Astrocyte (in vitro differentiated cells and primary cell): ENCODE measurements at regions not wholly inside any gene's neighbourhood (a gene's known extent, or its start where the extent isn't known, plus 50 kb on each side); places are given as distances from the start of the nearest gene placed in this dataset.

Experiments used
- DNase-seq: peaks from one replicate; pipeline ENCODE4 v3.0.0-alpha.2; 2010; ENCODE audit warnings: low read depth
- FAIRE-seq: peaks from 2 replicates; lab custom pipeline; 2011; peaks lifted over from hg19 to GRCh38; lab: Jason Lieb, UNC
- H2AFZ ChIP-seq: 2 replicates; pipeline ENCODE4 v1.6.0; 2012; ENCODE audit warnings: low read depth, low read length, inconsistent platforms
- H3K27ac ChIP-seq: 2 replicates; pipeline ENCODE4 v1.5.1; 2011; ENCODE audit warnings: low read depth, low read length, inconsistent platforms
- H3K27me3 ChIP-seq: 2 replicates; pipeline ENCODE4 v1.6.0; 2011; ENCODE audit warnings: low read length, inconsistent platforms; ENCODE audit not compliant: insufficient read depth
- H3K36me3 ChIP-seq: 2 replicates; pipeline ENCODE4 v1.5.1; 2011; ENCODE audit warnings: low read length, inconsistent platforms; ENCODE audit not compliant: insufficient read depth
- H3K4me1 ChIP-seq: 2 replicates; pipeline ENCODE4 v1.5.1; 2011; ENCODE audit warnings: low read length, inconsistent platforms; ENCODE audit not compliant: insufficient read depth
- H3K4me2 ChIP-seq: 2 replicates; pipeline ENCODE4 v1.6.0; 2012; ENCODE audit warnings: low read length, inconsistent platforms
- H3K4me3 ChIP-seq: 2 replicates; pipeline ENCODE4 v1.5.1; 2011; ENCODE audit warnings: low read depth, mild to moderate bottlenecking, low read length, inconsistent platforms; ENCODE audit not compliant: insufficient read depth
- H3K79me2 ChIP-seq: 2 replicates; pipeline ENCODE4 v1.6.0; 2012; ENCODE audit warnings: mild to moderate bottlenecking, low read length, inconsistent platforms; ENCODE audit not compliant: insufficient read depth
- H3K9ac ChIP-seq: 2 replicates; pipeline ENCODE4 v1.6.0; 2012; ENCODE audit warnings: mild to moderate bottlenecking, low read length, inconsistent platforms
- H3K9me3 ChIP-seq: 2 replicates; pipeline ENCODE4 v1.5.1; 2012; ENCODE audit warnings: low read depth, mild to moderate bottlenecking, low read length, inconsistent platforms; ENCODE audit not compliant: insufficient read depth
- H4K20me1 ChIP-seq: 2 replicates; pipeline ENCODE4 v1.6.0; 2012; ENCODE audit warnings: low read length, inconsistent platforms; ENCODE audit not compliant: insufficient read depth
- H3K27ac Mint-ChIP-seq: one replicate; pipeline ENCODE4 v1.8.0; 2021; ENCODE audit warnings: mild to moderate bottlenecking, mixed read lengths; ENCODE audit not compliant: unreplicated experiment
- H3K27me3 Mint-ChIP-seq: one replicate; pipeline ENCODE4 v1.8.0; 2021; ENCODE audit warnings: low read depth, mixed read lengths; ENCODE audit not compliant: unreplicated experiment
- H3K36me3 Mint-ChIP-seq: one replicate; pipeline ENCODE4 v1.8.0; 2021; ENCODE audit warnings: low read depth, mixed read lengths; ENCODE audit not compliant: unreplicated experiment
- H3K4me1 Mint-ChIP-seq: one replicate; pipeline ENCODE4 v1.8.0; 2021; ENCODE audit warnings: low read depth, mixed read lengths; ENCODE audit not compliant: unreplicated experiment
- H3K4me3 Mint-ChIP-seq: one replicate; pipeline ENCODE4 v1.8.0; 2021; ENCODE audit warnings: mild to moderate bottlenecking, moderate library complexity, mixed read lengths; ENCODE audit not compliant: unreplicated experiment
- H3K9me3 Mint-ChIP-seq: one replicate; pipeline ENCODE4 v1.8.0; 2021; ENCODE audit warnings: mild to moderate bottlenecking, mixed read lengths; ENCODE audit not compliant: unreplicated experiment
- EZH2 ChIP-seq: IDR thresholded peaks from 2 replicates; pipeline ENCODE4 v1.6.1; 2012; ENCODE audit warnings: mild to moderate bottlenecking, low read length, inconsistent platforms; ENCODE audit not compliant: insufficient read depth
- TF ChIP-seq, protein P1 (sequence below): IDR thresholded peaks from 2 replicates; pipeline ENCODE4 v1.5.1; 2011; ENCODE audit warnings: low read depth, mild to moderate bottlenecking, inconsistent platforms, low read length, moderate library complexity; ENCODE audit not compliant: insufficient read depth

- DNase-seq (no peak), FAIRE-seq (no peak)
- no peaks in the 10 kb centered on the region for H3K79me2 ChIP-seq
- no peaks in the 10 kb centered on the region for H3K27me3 Mint-ChIP-seq
- H3K27ac ChIP-seq, result no peak overlapping the region
- H4K20me1 ChIP-seq, result no peaks in the 10 kb centered on the region
- H3K9me3 ChIP-seq, result no peaks in the 10 kb centered on the region
- no peak overlapping the region for H3K4me2 ChIP-seq
- H3K4me3 ChIP-seq, result no peak overlapping the region
- no peak overlapping the region for H3K27ac Mint-ChIP-seq
- peaks cover 4% of the 10 kb centered on the region for H3K9me3 Mint-ChIP-seq
- no peaks in the 10 kb centered on the region for H3K36me3 Mint-ChIP-seq
- no peak for TF ChIP-seq EZH2
- TF ChIP-seq, protein P1, sequence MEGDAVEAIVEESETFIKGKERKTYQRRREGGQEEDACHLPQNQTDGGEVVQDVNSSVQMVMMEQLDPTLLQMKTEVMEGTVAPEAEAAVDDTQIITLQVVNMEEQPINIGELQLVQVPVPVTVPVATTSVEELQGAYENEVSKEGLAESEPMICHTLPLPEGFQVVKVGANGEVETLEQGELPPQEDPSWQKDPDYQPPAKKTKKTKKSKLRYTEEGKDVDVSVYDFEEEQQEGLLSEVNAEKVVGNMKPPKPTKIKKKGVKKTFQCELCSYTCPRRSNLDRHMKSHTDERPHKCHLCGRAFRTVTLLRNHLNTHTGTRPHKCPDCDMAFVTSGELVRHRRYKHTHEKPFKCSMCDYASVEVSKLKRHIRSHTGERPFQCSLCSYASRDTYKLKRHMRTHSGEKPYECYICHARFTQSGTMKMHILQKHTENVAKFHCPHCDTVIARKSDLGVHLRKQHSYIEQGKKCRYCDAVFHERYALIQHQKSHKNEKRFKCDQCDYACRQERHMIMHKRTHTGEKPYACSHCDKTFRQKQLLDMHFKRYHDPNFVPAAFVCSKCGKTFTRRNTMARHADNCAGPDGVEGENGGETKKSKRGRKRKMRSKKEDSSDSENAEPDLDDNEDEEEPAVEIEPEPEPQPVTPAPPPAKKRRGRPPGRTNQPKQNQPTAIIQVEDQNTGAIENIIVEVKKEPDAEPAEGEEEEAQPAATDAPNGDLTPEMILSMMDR, result no peak
- H3K4me1 ChIP-seq, result no peaks in the 10 kb centered on the region
- no peaks in the 10 kb centered on the region for H3K36me3 ChIP-seq
- H2AFZ ChIP-seq, result no peak overlapping the region
- H3K4me3 Mint-ChIP-seq, result no peak overlapping the region
- H3K27me3 ChIP-seq, result no peaks in the 10 kb centered on the region
- H3K4me1 Mint-ChIP-seq, result no peaks in the 10 kb centered on the region
- no peak overlapping the region for H3K9ac ChIP-seq
Observed at GRCh38 chr1:187931776-187932175, 1103.0 kb downstream of the PLA2G4A start.

DNA sequence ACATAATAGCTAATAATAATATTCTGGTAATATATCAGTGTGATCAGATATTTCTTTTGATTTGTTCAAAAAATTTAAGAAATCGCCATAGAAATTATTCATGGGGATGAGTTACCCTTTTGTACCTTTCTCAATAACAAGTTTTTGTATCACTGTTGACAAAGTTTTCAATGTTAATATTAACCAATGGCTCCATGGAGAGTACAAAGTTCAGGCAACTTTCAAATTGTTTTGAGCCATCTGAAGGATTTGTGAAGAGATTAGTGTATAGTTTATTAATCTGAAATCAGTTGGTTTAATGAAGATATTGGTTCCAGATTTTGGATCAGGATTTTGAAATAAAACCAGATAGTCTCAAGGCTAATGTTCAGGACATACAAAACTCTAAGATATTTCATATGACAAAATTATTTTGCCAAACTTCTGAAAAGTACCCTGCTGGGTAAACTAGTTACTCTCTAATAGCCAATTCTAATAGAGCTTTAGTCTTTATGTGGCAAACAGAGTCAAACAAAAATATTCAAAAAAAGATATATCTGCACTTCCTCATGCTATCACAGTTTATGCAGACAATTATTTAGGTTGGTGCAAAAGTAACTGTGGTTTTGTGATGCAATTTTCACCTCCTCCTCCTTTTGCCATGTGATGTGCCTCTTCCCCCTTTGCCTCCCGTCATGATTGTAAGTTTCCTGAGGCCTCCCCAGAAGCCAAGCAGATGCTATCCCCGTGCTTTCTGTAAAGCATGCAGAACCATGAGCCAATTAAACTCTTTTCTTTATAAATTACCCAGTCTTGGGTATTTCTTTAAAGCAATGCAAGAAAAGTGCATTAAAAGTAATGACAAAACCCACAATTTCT is 1105.0 kb downstream of the PLA2G4A start:
- H3K36me3 ChIP-seq, result no peaks in the 10 kb centered on the region
- no peaks in the 10 kb centered on the region for H3K79me2 ChIP-seq
- no peak overlapping the region for H3K27ac ChIP-seq
- H3K27me3 ChIP-seq, result no peaks in the 10 kb centered on the region
- no peak for DNase-seq
- H3K9me3 ChIP-seq, result no peaks in the 10 kb centered on the region
- H3K27me3 Mint-ChIP-seq, result no peaks in the 10 kb centered on the region
- H3K9me3 Mint-ChIP-seq, result peaks cover 7% of the 10 kb centered on the region
- H3K36me3 Mint-ChIP-seq, result no peaks in the 10 kb centered on the region
- H4K20me1 ChIP-seq, result no peaks in the 10 kb centered on the region
- no peaks in the 10 kb centered on the region for H3K4me1 Mint-ChIP-seq
- no peak overlapping the region for H3K4me3 ChIP-seq
- H2AFZ ChIP-seq, result no peak overlapping the region
- no peaks in the 10 kb centered on the region for H3K4me1 ChIP-seq
- no peak for TF ChIP-seq EZH2
- TF ChIP-seq, protein P1, result no peak
- no peak overlapping the region for H3K27ac Mint-ChIP-seq
- H3K4me2 ChIP-seq, result no peak overlapping the region
- no peak overlapping the region for H3K4me3 Mint-ChIP-seq
- H3K9ac ChIP-seq, result no peak overlapping the region
- FAIRE-seq, result no peak

GRCh38 chr1:187936667-187937066 is 1107.9 kb downstream of the PLA2G4A start:
- FAIRE-seq (no peak), DNase-seq (no peak)
- Histone ChIP-seq H3K27ac (no peak overlapping the region), H3K27me3 (no peaks in the 10 kb centered on the region), H3K4me1 (no peaks in the 10 kb centered on the region), H3K4me2 (no peak overlapping the region), H3K4me3 (no peak overlapping the region), H3K79me2 (no peaks in the 10 kb centered on the region), H3K36me3 (no peaks in the 10 kb centered on the region), H3K9me3 (no peaks in the 10 kb centered on the region), H3K9ac (no peak overlapping the region), H2AFZ (no peak overlapping the region), H4K20me1 (no peaks in the 10 kb centered on the region)
- Mint-ChIP-seq H3K27me3 (no peaks in the 10 kb centered on the region), H3K9me3 (peaks cover 7% of the 10 kb centered on the region), H3K4me1 (no peaks in the 10 kb centered on the region), H3K4me3 (no peak overlapping the region), H3K36me3 (no peaks in the 10 kb centered on the region), H3K27ac (no peak overlapping the region)
- TF ChIP-seq, protein P1, result no peak
- TF ChIP-seq EZH2, result no peak
